Kidney epithelial cell (primary cell): ENCODE measurements at regions not wholly inside any gene's neighbourhood (a gene's known extent, or its start where the extent isn't known, plus 50 kb on each side); places are given as distances from the start of the nearest gene placed in this dataset.
A peak's percentile ranks its signal among the peaks of the same experiment; 100 is the strongest.

ENCODE experiments used
- DNase-seq: peaks from one replicate; pipeline ENCODE4 v3.0.0-alpha.2; 2010; ENCODE audit warnings: low read depth
- H3K27me3 ChIP-seq: 2 replicates; pipeline ENCODE4 v1.6.0; 2011; ENCODE audit warnings: low read length; ENCODE audit not compliant: control insufficient read depth, insufficient read depth
- H3K36me3 ChIP-seq: 2 replicates; pipeline ENCODE4 v1.5.1; 2011; ENCODE audit warnings: low read length; ENCODE audit not compliant: control insufficient read depth, insufficient read depth
- H3K4me3 ChIP-seq: 2 replicates; pipeline ENCODE4 v1.5.1; 2011; ENCODE audit warnings: low read depth, mild to moderate bottlenecking, control low read depth, low read length
- TF ChIP-seq, protein P1 (sequence below): IDR thresholded peaks from 2 replicates; pipeline ENCODE4 v1.5.1; 2011; ENCODE audit warnings: mild to moderate bottlenecking, moderate library complexity, low read length, control low read depth, inconsistent platforms; ENCODE audit not compliant: insufficient read depth, poor library complexity, severe bottlenecking

DNA sequence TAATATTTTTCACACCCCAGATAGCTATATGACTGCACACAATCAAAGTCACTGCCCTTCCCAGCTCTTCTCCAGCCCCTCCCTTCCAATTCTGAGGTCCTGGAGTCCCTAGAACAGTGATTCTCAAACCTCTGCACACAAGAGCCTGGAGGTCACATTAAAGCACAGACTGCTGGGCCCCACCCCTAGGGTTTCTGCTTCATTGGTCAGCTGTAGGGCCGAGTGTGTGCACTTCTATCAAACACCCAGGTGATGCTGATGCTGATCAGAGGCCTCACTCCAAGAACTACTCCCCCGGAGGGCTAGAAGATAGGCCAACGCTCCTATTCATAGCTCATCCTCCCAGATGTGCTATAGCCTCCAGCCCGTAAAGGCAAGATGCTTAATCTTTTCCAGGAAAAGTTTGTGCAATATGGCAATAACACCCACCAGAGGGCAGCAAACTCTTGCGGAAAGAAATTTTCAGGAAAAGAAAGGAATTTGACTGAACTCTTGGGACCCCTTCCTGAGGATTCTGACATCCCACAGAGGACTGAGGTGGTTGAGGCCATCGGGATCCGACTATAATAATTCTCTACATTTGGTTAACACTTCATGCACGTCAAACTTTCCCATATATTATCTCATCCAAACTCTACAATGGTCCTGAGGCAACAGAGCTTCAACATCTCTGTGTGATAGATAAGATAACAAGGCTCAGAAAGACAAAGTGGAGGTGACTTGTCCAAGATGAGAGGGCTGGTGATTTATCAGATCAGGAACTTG is 194.2 kb upstream of the PKDCC start:
- Histone ChIP-seq H3K36me3 (no peaks in the 10 kb centered on the region), H3K27me3 (no peaks in the 10 kb centered on the region), H3K4me3 (no peak overlapping the region)
- DNase-seq = no peak
- TF ChIP-seq, protein P1, sequence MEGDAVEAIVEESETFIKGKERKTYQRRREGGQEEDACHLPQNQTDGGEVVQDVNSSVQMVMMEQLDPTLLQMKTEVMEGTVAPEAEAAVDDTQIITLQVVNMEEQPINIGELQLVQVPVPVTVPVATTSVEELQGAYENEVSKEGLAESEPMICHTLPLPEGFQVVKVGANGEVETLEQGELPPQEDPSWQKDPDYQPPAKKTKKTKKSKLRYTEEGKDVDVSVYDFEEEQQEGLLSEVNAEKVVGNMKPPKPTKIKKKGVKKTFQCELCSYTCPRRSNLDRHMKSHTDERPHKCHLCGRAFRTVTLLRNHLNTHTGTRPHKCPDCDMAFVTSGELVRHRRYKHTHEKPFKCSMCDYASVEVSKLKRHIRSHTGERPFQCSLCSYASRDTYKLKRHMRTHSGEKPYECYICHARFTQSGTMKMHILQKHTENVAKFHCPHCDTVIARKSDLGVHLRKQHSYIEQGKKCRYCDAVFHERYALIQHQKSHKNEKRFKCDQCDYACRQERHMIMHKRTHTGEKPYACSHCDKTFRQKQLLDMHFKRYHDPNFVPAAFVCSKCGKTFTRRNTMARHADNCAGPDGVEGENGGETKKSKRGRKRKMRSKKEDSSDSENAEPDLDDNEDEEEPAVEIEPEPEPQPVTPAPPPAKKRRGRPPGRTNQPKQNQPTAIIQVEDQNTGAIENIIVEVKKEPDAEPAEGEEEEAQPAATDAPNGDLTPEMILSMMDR = peak; percentile 64

DNA sequence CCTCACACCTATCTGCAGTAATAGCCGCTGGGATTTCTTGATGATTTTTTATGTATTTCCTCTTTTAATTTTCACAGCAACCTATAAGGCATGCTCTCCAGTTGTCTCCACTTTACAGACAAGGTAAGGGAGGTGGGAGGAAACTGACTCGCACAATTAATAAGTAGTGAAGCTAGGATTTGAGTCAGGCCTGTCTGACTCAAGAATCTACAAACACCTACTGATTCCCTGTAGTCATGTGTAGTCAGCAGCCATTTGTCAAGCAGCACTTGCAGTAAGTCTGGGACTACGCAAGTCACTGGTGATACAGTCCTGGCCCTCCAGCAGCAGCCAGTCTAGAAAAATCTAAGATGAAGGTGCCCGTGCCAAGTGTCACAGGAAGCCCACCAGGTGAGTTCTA is 193.6 kb upstream of the PKDCC start:
- TF ChIP-seq, protein P1 = no peak
- Histone ChIP-seq H3K36me3 (no peaks in the 10 kb centered on the region), H3K4me3 (no peak overlapping the region), H3K27me3 (no peaks in the 10 kb centered on the region)
- peak; percentile 45 for DNase-seq

DNA sequence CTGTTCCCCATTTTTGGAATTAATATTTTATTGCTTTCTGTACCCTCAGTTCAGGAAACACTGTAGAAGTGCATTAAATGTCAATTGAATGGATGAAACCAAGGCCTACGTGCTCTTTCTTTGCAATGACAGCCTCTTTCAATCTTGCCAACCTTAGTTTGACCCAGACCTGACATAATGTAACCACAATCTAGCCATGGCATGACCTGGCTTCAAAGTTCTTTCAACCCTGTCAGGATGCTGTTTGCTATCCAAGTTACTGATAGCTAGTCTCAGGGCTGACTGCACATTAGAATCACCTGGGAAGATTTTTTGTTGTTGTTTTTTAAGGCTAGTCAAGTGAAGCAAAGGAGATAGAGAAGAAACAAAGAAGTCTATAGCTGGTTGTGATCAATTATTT is 190.9 kb upstream of the PKDCC start:
- Histone ChIP-seq H3K4me3 (no peak overlapping the region), H3K36me3 (no peaks in the 10 kb centered on the region), H3K27me3 (no peaks in the 10 kb centered on the region)
- TF ChIP-seq, protein P1 = no peak
- no peak for DNase-seq

GRCh38 chr2:41859615-41860514 is 188.0 kb upstream of the PKDCC start:
- TF ChIP-seq, protein P1 = no peak
- Histone ChIP-seq H3K36me3 (no peaks in the 10 kb centered on the region), H3K27me3 (no peaks in the 10 kb centered on the region), H3K4me3 (no peak overlapping the region)
- DNase-seq = no peak

DNA sequence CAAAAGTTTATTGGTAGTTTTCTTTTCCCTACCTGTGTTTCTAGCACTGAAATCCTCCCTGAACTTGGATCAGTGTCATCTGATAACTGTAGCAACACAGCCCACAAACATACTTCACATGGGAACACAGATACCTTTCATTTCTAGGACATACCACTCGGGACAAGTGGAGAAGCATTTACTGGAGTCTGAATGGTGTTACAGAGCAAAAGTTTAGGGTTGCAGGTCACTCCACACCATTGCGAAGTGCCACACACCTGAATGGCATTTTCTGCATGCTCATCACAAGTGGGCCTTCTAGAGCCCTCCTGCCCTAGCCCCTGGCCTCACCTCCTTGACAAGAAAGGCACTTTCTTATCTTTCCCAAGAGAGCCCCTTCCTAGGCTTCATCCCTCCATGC is 184.8 kb upstream of the PKDCC start:
- no peak for DNase-seq
- Histone ChIP-seq H3K4me3 (no peak overlapping the region), H3K36me3 (no peaks in the 10 kb centered on the region), H3K27me3 (peaks cover 2% of the 10 kb centered on the region)
- TF ChIP-seq, protein P1 = no peak
